CD14-positive monocyte (primary cell): ENCODE measurements at regions not wholly inside any gene's neighbourhood (a gene's known extent, or its start where the extent isn't known, plus 50 kb on each side); places are given as distances from the start of the nearest gene placed in this dataset.

ENCODE experiments used
- DNase-seq, 3 donors: peaks; one replicate each; pipeline ENCODE4 v3.0.0-alpha.2; 2011 to 2022
- H2AFZ ChIP-seq: 2 replicates; pipeline ENCODE4 v1.6.0; 2012; ENCODE audit warnings: mild to moderate bottlenecking, low read depth, low read length, inconsistent platforms; ENCODE audit not compliant: insufficient read depth, poor library complexity, severe bottlenecking
- H3K27ac ChIP-seq, 2 donors: 1 replicate in 1 of 2; 2 replicates in 1 of 2; pipeline ENCODE4 v1.5.1; 2012 to 2013; ENCODE audit warnings: low read length in 2 of 2, control low read depth in 1 of 2, inconsistent platforms in 1 of 2, low read depth in 1 of 2, mild to moderate bottlenecking in 1 of 2
- H3K27me3 ChIP-seq, 2 donors: one replicate each; pipeline versions ENCODE4 v1.6.0 to v1.6.1; 2011 to 2013; ENCODE audit warnings: low read length in 2 of 2; ENCODE audit not compliant: control insufficient read depth in 2 of 2, insufficient read depth in 2 of 2
- H3K36me3 ChIP-seq, 2 donors: replicated peaks in 1 of 2; 1 replicate in 1 of 2; 2 replicates in 1 of 2; pipeline versions ENCODE4 v1.5.1 to v1.6.1; 2012 to 2013; ENCODE audit warnings: low read length in 2 of 2, control low read depth in 1 of 2, inconsistent platforms in 1 of 2, mild to moderate bottlenecking in 1 of 2; ENCODE audit not compliant: insufficient read depth in 2 of 2, control insufficient read depth in 1 of 2
- H3K4me1 ChIP-seq, 2 donors: 1 replicate in 1 of 2; 2 replicates in 1 of 2; pipeline versions ENCODE4 v1.5.1 to v1.6.1; 2012 to 2013; ENCODE audit warnings: low read length in 2 of 2, control low read depth in 1 of 2, inconsistent platforms in 1 of 2, mild to moderate bottlenecking in 1 of 2, moderate library complexity in 1 of 2; ENCODE audit not compliant: insufficient read depth in 2 of 2, control insufficient read depth in 1 of 2
- H3K4me2 ChIP-seq: replicated peaks from 2 replicates; pipeline ENCODE3; 2012; ENCODE audit warnings: low read length, moderate library complexity, mild to moderate bottlenecking; ENCODE audit not compliant: poor library complexity, severe bottlenecking; ENCODE audit errors: extremely low read depth
- H3K4me3 ChIP-seq, 3 experiments: fragments of 200-600 bp in 1 of 3; sonication (generic) in 1 of 3; replicated peaks in 1 of 3; 1 replicate in 2 of 3; 2 replicates in 1 of 3; pipeline ENCODE4 v1.5.1; 2011 to 2013; ENCODE audit warnings: low read length in 3 of 3, mild to moderate bottlenecking in 3 of 3, control low read depth in 2 of 3, low read depth in 2 of 3, inconsistent platforms in 1 of 3, moderate library complexity in 1 of 3
- H3K79me2 ChIP-seq: 2 replicates; pipeline ENCODE4 v1.6.0; 2012; ENCODE audit warnings: mild to moderate bottlenecking, control low read depth, inconsistent platforms, low read length, moderate library complexity; ENCODE audit not compliant: insufficient read depth
- H3K9ac ChIP-seq: 2 replicates; pipeline ENCODE4 v1.6.0; 2017; ENCODE audit warnings: low read length, mild to moderate bottlenecking; ENCODE audit not compliant: insufficient read depth, poor library complexity, severe bottlenecking
- H3K9me3 ChIP-seq, 2 donors: replicated peaks in 1 of 2; 1 replicate in 1 of 2; 2 replicates in 1 of 2; pipeline versions ENCODE4 v1.5.1 to v1.6.1; 2012 to 2013; ENCODE audit warnings: low read length in 2 of 2, control low read depth in 1 of 2; ENCODE audit not compliant: control insufficient read depth in 1 of 2, insufficient read depth in 1 of 2
- H4K20me1 ChIP-seq: 2 replicates; pipeline ENCODE4 v1.6.0; 2012; ENCODE audit warnings: mild to moderate bottlenecking, low read length, control low read depth, moderate library complexity; ENCODE audit not compliant: insufficient read depth
- H3K27ac Mint-ChIP-seq, 7 donors: one replicate each; pipeline ENCODE4 v1.8.0; 2020; ENCODE audit warnings: mild to moderate bottlenecking in 7 of 7, mixed read lengths in 7 of 7, moderate library complexity in 6 of 7, inconsistent platforms in 2 of 7
- H3K27me3 Mint-ChIP-seq, 3 donors: one replicate each; pipeline ENCODE4 v1.8.0; 2021 to 2022; ENCODE audit warnings: low read depth in 3 of 3, mild to moderate bottlenecking in 3 of 3, mixed read lengths in 3 of 3, moderate library complexity in 3 of 3, inconsistent platforms in 1 of 3
- H3K36me3 Mint-ChIP-seq, 2 donors: one replicate each; pipeline ENCODE4 v1.8.0; 2020; ENCODE audit warnings: mixed read lengths in 2 of 2, inconsistent platforms in 1 of 2, mild to moderate bottlenecking in 1 of 2
- H3K4me1 Mint-ChIP-seq: one replicate; pipeline ENCODE4 v1.8.0; 2020; ENCODE audit warnings: mild to moderate bottlenecking, mixed read lengths
- H3K4me3 Mint-ChIP-seq, 2 donors: one replicate each; pipeline ENCODE4 v1.8.0; 2020; ENCODE audit warnings: mild to moderate bottlenecking in 2 of 2, mixed read lengths in 2 of 2, moderate library complexity in 1 of 2
- H3K9me3 Mint-ChIP-seq, 7 donors: one replicate each; pipeline ENCODE4 v1.8.0; 2020 to 2022; ENCODE audit warnings: mixed read lengths in 7 of 7, mild to moderate bottlenecking in 6 of 7, moderate library complexity in 6 of 7, inconsistent platforms in 2 of 7
- whole genome bisulfite sequencing: methylation state at CpG from one replicate; pipeline ENCODE4 v1.1.5; 2013; ENCODE audit warnings: missing lambda C conversion rate; ENCODE audit not compliant: insufficient coverage; 5-methylcytosine and 5-hydroxymethylcytosine counted together
- intact Hi-C, 2 donors: fragments of 100-400 bp; cut with micrococcal nuclease; formaldehyde crosslinking; loops; one replicate each; pipeline versions ENCODE4 v1.15.0 to v1.15.1; 2023
- TF ChIP-seq, protein P1 (sequence below): fragments of 200-600 bp; IDR thresholded peaks from one replicate; pipeline ENCODE4 v1.8.0; 2022; ENCODE audit warnings: antibody characterized with exemption, mild to moderate bottlenecking

GRCh38 chr6:21764989-21765388 lies 171.4 kb downstream of the SOX4 start:
- H3K27me3 ChIP-seq = no peaks in the 10 kb centered on the region
- no peaks in the 10 kb centered on the region for H4K20me1 ChIP-seq
- peaks cover 6% of the 10 kb centered on the region for H3K4me1 Mint-ChIP-seq
- no peak overlapping the region for H3K4me3 Mint-ChIP-seq
- peaks cover 0 to 19% of the 10 kb centered on the region in 2 donors for H3K9me3 ChIP-seq
- DNase-seq = no peak
- H3K4me1 ChIP-seq = no peaks in the 10 kb centered on the region
- H3K27ac ChIP-seq = no peak overlapping the region
- no peak overlapping the region for H3K27ac Mint-ChIP-seq
- no peaks in the 10 kb centered on the region for H3K36me3 Mint-ChIP-seq
- H3K9me3 Mint-ChIP-seq = peaks cover 10 to 18% (median 15%) of the 10 kb centered on the region in 7 donors
- H3K79me2 ChIP-seq = no peaks in the 10 kb centered on the region
- no peak overlapping the region for H3K4me2 ChIP-seq
- H2AFZ ChIP-seq = no peak overlapping the region
- intact Hi-C loops = no loop called here
- H3K36me3 ChIP-seq = no peaks in the 10 kb centered on the region
- TF ChIP-seq, protein P1, sequence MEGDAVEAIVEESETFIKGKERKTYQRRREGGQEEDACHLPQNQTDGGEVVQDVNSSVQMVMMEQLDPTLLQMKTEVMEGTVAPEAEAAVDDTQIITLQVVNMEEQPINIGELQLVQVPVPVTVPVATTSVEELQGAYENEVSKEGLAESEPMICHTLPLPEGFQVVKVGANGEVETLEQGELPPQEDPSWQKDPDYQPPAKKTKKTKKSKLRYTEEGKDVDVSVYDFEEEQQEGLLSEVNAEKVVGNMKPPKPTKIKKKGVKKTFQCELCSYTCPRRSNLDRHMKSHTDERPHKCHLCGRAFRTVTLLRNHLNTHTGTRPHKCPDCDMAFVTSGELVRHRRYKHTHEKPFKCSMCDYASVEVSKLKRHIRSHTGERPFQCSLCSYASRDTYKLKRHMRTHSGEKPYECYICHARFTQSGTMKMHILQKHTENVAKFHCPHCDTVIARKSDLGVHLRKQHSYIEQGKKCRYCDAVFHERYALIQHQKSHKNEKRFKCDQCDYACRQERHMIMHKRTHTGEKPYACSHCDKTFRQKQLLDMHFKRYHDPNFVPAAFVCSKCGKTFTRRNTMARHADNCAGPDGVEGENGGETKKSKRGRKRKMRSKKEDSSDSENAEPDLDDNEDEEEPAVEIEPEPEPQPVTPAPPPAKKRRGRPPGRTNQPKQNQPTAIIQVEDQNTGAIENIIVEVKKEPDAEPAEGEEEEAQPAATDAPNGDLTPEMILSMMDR = no peak
- no CpG with 5 or more reads among the region's 2 CpGs for WGBS
- H3K27me3 Mint-ChIP-seq = peaks cover 1 to 3% (median 2%) of the 10 kb centered on the region in 3 donors
- H3K4me3 ChIP-seq = no peak overlapping the region
- no peak overlapping the region for H3K9ac ChIP-seq

DNA sequence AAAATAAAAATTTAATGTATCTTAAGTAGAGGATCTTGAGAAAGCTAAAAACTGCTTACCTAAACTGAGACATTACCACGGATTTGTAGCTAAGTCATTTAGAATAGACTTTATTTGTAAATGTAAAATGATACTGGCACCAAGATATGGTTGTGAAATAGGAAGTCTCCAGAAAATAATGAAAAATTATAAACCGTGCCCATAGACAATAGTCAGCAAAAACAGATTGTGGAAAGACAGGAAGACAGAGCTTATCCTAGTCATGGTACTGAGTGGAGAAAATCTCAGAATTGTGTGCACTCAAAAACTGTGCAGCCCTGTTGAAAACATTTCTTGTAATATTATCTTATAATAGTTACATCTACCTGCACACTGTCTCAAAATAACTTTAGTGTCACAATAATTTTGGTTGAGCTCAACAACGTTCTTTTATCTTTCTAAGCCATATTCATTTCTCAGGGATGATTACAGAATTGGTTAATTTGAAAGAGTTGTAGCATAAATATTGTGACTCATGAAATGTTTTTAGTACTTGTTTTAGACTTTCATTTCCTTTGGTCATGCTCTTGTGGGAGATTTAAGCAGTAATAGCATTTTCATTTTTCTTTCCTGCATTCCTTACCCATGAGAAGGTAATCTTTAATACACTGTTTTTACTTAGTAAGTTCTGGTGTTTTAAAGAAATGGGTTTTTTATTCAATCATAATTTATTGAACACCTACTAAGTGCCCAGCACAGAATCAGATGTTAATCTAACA lies 174.5 kb downstream of the SOX4 start:
- H4K20me1 ChIP-seq = no peaks in the 10 kb centered on the region
- no peak overlapping the region for H2AFZ ChIP-seq
- WGBS = 0% methylated on average over 1 of the region's 3 CpGs
- Mint-ChIP-seq H3K4me1 (peaks cover 6% of the 10 kb centered on the region), H3K36me3 (no peaks in the 10 kb centered on the region), H3K27ac (no peak overlapping the region), H3K4me3 (no peak overlapping the region), H3K9me3 (peaks cover 0 to 3% (median 0%) of the 10 kb centered on the region in 7 donors), H3K27me3 (peaks cover 0 to 2% (median 2%) of the 10 kb centered on the region in 3 donors)
- H3K9me3 ChIP-seq = no peaks in the 10 kb centered on the region
- no peak overlapping the region for H3K9ac ChIP-seq
- TF ChIP-seq, protein P1 = no peak
- H3K79me2 ChIP-seq = no peaks in the 10 kb centered on the region
- intact Hi-C loops = no loop called here
- H3K4me1 ChIP-seq = no peaks in the 10 kb centered on the region
- H3K27ac ChIP-seq = no peak overlapping the region
- no peaks in the 10 kb centered on the region for H3K27me3 ChIP-seq
- DNase-seq = no peak
- no peak overlapping the region for H3K4me2 ChIP-seq
- H3K4me3 ChIP-seq = no peak overlapping the region
- H3K36me3 ChIP-seq = no peaks in the 10 kb centered on the region
